ENCODE measurements at regions not wholly inside any gene's neighbourhood (a gene's known extent, or its start where the extent isn't known, plus 50 kb on each side); places are given as distances from the start of the nearest gene placed in this dataset.

- Mint-ChIP-seq H3K4me1 (ENCODE audit: low read depth) (no peaks in the 10 kb centered on the region), H3K27me3 (ENCODE audit: low read depth) (no peaks in the 10 kb centered on the region), H3K27ac (no peak overlapping the region), H3K36me3 (ENCODE audit: low read depth) (no peaks in the 10 kb centered on the region), H3K9me3 (no peaks in the 10 kb centered on the region), H3K4me3 (no peak overlapping the region)
- no peak for DNase-seq (ENCODE audit: low spot score)
Observed at GRCh38 chr5:61981886-61982285, 324.1 kb upstream of the KIF2A start.

- H3K27me3 Mint-ChIP-seq (ENCODE audit: low read depth): no peaks in the 10 kb centered on the region
- H3K4me1 Mint-ChIP-seq (ENCODE audit: low read depth): no peaks in the 10 kb centered on the region
- H3K9me3 Mint-ChIP-seq: no peaks in the 10 kb centered on the region
- DNase-seq (ENCODE audit: low spot score): no peak
- H3K36me3 Mint-ChIP-seq (ENCODE audit: low read depth): no peaks in the 10 kb centered on the region
- H3K27ac Mint-ChIP-seq: no peak overlapping the region
- H3K4me3 Mint-ChIP-seq: no peak overlapping the region
Observed at GRCh38 chr5:61991430-61991829, 314.6 kb upstream of the KIF2A start.

- no peak for DNase-seq (ENCODE audit: low spot score)
- no peaks in the 10 kb centered on the region for H3K27me3 Mint-ChIP-seq (ENCODE audit: low read depth)
- H3K4me1 Mint-ChIP-seq (ENCODE audit: low read depth): no peaks in the 10 kb centered on the region
- no peak overlapping the region for H3K27ac Mint-ChIP-seq
- no peaks in the 10 kb centered on the region for H3K9me3 Mint-ChIP-seq
- H3K36me3 Mint-ChIP-seq (ENCODE audit: low read depth): no peaks in the 10 kb centered on the region
- no peak overlapping the region for H3K4me3 Mint-ChIP-seq
Observed at GRCh38 chr5:61991866-61992265, 314.1 kb upstream of the KIF2A start.

GRCh38 chr5:61993295-61993927 is 312.6 kb upstream of the KIF2A start:
- no peak overlapping the region for H3K27ac Mint-ChIP-seq
- no peak overlapping the region for H3K4me3 Mint-ChIP-seq
- no peak for DNase-seq (ENCODE audit: low spot score)
- H3K27me3 Mint-ChIP-seq (ENCODE audit: low read depth): no peaks in the 10 kb centered on the region
- no peaks in the 10 kb centered on the region for H3K9me3 Mint-ChIP-seq
- H3K4me1 Mint-ChIP-seq (ENCODE audit: low read depth): no peaks in the 10 kb centered on the region
- no peaks in the 10 kb centered on the region for H3K36me3 Mint-ChIP-seq (ENCODE audit: low read depth)

GRCh38 chr5:61994171-61994570 is 311.8 kb upstream of the KIF2A start:
- H3K4me1 Mint-ChIP-seq (ENCODE audit: low read depth): no peaks in the 10 kb centered on the region
- H3K27ac Mint-ChIP-seq: no peak overlapping the region
- H3K9me3 Mint-ChIP-seq: no peaks in the 10 kb centered on the region
- no peak overlapping the region for H3K4me3 Mint-ChIP-seq
- H3K27me3 Mint-ChIP-seq (ENCODE audit: low read depth): no peaks in the 10 kb centered on the region
- H3K36me3 Mint-ChIP-seq (ENCODE audit: low read depth): no peaks in the 10 kb centered on the region
- no peak for DNase-seq (ENCODE audit: low spot score)

GRCh38 chr5:61995486-61995885 is 310.5 kb upstream of the KIF2A start:
- H3K9me3 Mint-ChIP-seq: no peaks in the 10 kb centered on the region
- no peaks in the 10 kb centered on the region for H3K4me1 Mint-ChIP-seq (ENCODE audit: low read depth)
- no peak overlapping the region for H3K4me3 Mint-ChIP-seq
- DNase-seq (ENCODE audit: low spot score): no peak
- no peaks in the 10 kb centered on the region for H3K27me3 Mint-ChIP-seq (ENCODE audit: low read depth)
- no peaks in the 10 kb centered on the region for H3K36me3 Mint-ChIP-seq (ENCODE audit: low read depth)
- no peak overlapping the region for H3K27ac Mint-ChIP-seq

GRCh38 chr5:61999371-61999770 is 306.6 kb upstream of the KIF2A start:
- H3K36me3 Mint-ChIP-seq (ENCODE audit: low read depth): no peaks in the 10 kb centered on the region
- H3K4me1 Mint-ChIP-seq (ENCODE audit: low read depth): no peaks in the 10 kb centered on the region
- no peak overlapping the region for H3K4me3 Mint-ChIP-seq
- H3K27ac Mint-ChIP-seq: no peak overlapping the region
- H3K27me3 Mint-ChIP-seq (ENCODE audit: low read depth): no peaks in the 10 kb centered on the region
- DNase-seq (ENCODE audit: low spot score): no peak
- H3K9me3 Mint-ChIP-seq: no peaks in the 10 kb centered on the region

GRCh38 chr5:62000646-62001045 is 305.4 kb upstream of the KIF2A start:
- no peaks in the 10 kb centered on the region for H3K36me3 Mint-ChIP-seq (ENCODE audit: low read depth)
- H3K27me3 Mint-ChIP-seq (ENCODE audit: low read depth): no peaks in the 10 kb centered on the region
- H3K9me3 Mint-ChIP-seq: no peaks in the 10 kb centered on the region
- no peak for DNase-seq (ENCODE audit: low spot score)
- H3K4me3 Mint-ChIP-seq: no peak overlapping the region
- H3K27ac Mint-ChIP-seq: no peak overlapping the region
- H3K4me1 Mint-ChIP-seq (ENCODE audit: low read depth): no peaks in the 10 kb centered on the region

GRCh38 chr5:62001640-62002039 is 304.4 kb upstream of the KIF2A start:
- no peak overlapping the region for H3K27ac Mint-ChIP-seq
- no peak overlapping the region for H3K4me3 Mint-ChIP-seq
- no peaks in the 10 kb centered on the region for H3K4me1 Mint-ChIP-seq (ENCODE audit: low read depth)
- no peaks in the 10 kb centered on the region for H3K36me3 Mint-ChIP-seq (ENCODE audit: low read depth)
- no peak for DNase-seq (ENCODE audit: low spot score)
- H3K9me3 Mint-ChIP-seq: no peaks in the 10 kb centered on the region
- no peaks in the 10 kb centered on the region for H3K27me3 Mint-ChIP-seq (ENCODE audit: low read depth)

- no peaks in the 10 kb centered on the region for H3K9me3 Mint-ChIP-seq
- no peak overlapping the region for H3K27ac Mint-ChIP-seq
Observed at GRCh38 chr5:62002436-62002835, 303.6 kb upstream of the KIF2A start.

GRCh38 chr5:62005551-62005950 is 300.5 kb upstream of the KIF2A start:
- no peaks in the 10 kb centered on the region for H3K4me1 Mint-ChIP-seq (ENCODE audit: low read depth)
- no peaks in the 10 kb centered on the region for H3K27me3 Mint-ChIP-seq (ENCODE audit: low read depth)
- H3K9me3 Mint-ChIP-seq: no peaks in the 10 kb centered on the region
- no peak for DNase-seq (ENCODE audit: low spot score)
- no peak overlapping the region for H3K27ac Mint-ChIP-seq
- H3K36me3 Mint-ChIP-seq (ENCODE audit: low read depth): no peaks in the 10 kb centered on the region
- H3K4me3 Mint-ChIP-seq: no peak overlapping the region

More at GRCh38 chr5:62002436-62002835, 303.6 kb upstream of the KIF2A start:
- H3K4me3 Mint-ChIP-seq: no peak overlapping the region
- no peaks in the 10 kb centered on the region for H3K4me1 Mint-ChIP-seq (ENCODE audit: low read depth)
- DNase-seq (ENCODE audit: low spot score): no peak
- no peaks in the 10 kb centered on the region for H3K27me3 Mint-ChIP-seq (ENCODE audit: low read depth)
- no peaks in the 10 kb centered on the region for H3K36me3 Mint-ChIP-seq (ENCODE audit: low read depth)

GRCh38 chr5:62007457-62007856 is 298.5 kb upstream of the KIF2A start:
- DNase-seq (ENCODE audit: low spot score): no peak
- no peaks in the 10 kb centered on the region for H3K27me3 Mint-ChIP-seq (ENCODE audit: low read depth)
- H3K4me1 Mint-ChIP-seq (ENCODE audit: low read depth): no peaks in the 10 kb centered on the region
- H3K27ac Mint-ChIP-seq: no peak overlapping the region
- no peaks in the 10 kb centered on the region for H3K9me3 Mint-ChIP-seq
- no peaks in the 10 kb centered on the region for H3K36me3 Mint-ChIP-seq (ENCODE audit: low read depth)
- no peak overlapping the region for H3K4me3 Mint-ChIP-seq

- no peak for DNase-seq (ENCODE audit: low spot score)
- Mint-ChIP-seq H3K4me3 (no peak overlapping the region), H3K36me3 (ENCODE audit: low read depth) (no peaks in the 10 kb centered on the region), H3K4me1 (ENCODE audit: low read depth) (no peaks in the 10 kb centered on the region), H3K27ac (no peak overlapping the region), H3K9me3 (no peaks in the 10 kb centered on the region), H3K27me3 (ENCODE audit: low read depth) (no peaks in the 10 kb centered on the region)
Observed at GRCh38 chr5:62011089-62011664, 294.8 kb upstream of the KIF2A start.

- Mint-ChIP-seq H3K4me3 (no peak overlapping the region), H3K27ac (no peak overlapping the region), H3K36me3 (ENCODE audit: low read depth) (no peaks in the 10 kb centered on the region), H3K27me3 (ENCODE audit: low read depth) (no peaks in the 10 kb centered on the region), H3K4me1 (ENCODE audit: low read depth) (no peaks in the 10 kb centered on the region), H3K9me3 (no peaks in the 10 kb centered on the region)
- DNase-seq (ENCODE audit: low spot score): no peak
Observed at GRCh38 chr5:62017092-62017491, 288.9 kb upstream of the KIF2A start.

GRCh38 chr5:62029303-62029702 is 276.7 kb upstream of the KIF2A start:
- Mint-ChIP-seq H3K4me1 (ENCODE audit: low read depth) (no peaks in the 10 kb centered on the region), H3K27ac (no peak overlapping the region), H3K9me3 (no peaks in the 10 kb centered on the region), H3K36me3 (ENCODE audit: low read depth) (no peaks in the 10 kb centered on the region), H3K4me3 (no peak overlapping the region), H3K27me3 (ENCODE audit: low read depth) (no peaks in the 10 kb centered on the region)
- DNase-seq (ENCODE audit: low spot score): no peak
